ENCODE measurements at regions not wholly inside any gene's neighbourhood (a gene's known extent, or its start where the extent isn't known, plus 50 kb on each side); places are given as distances from the start of the nearest gene placed in this dataset.

DNA sequence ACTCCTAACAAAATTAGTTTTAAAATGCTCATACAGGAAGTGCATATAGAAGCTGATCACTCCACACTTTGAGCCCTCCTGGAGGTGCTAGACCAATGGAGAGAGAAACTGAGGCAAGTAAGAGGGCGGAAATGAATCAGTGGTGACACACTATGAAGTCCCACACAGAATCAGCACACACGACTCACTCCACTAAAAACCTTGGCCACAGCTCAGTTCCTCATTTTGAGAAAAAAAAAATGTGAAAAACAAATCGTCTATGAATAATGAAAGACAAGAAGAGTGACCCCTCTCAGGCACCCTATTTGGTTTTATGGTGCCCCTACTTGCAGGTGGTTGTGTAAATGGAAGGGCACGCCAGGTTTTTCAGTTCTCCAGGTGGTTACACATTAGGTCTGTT lies 675.1 kb upstream of the BRINP3 start:
- Histone ChIP-seq H3K9me3 (ENCODE audit: insufficient read depth, low read length, severe bottlenecking) (peaks cover 12% of the 10 kb centered on the region), H3K27ac (ENCODE audit: low read length) (no peak overlapping the region), H4K20me1 (ENCODE audit: insufficient read depth, low read length) (no peaks in the 10 kb centered on the region), H3K4me2 (ENCODE audit: insufficient read depth, low read length) (no peak overlapping the region), H3K4me1 (ENCODE audit: insufficient read depth, low read length) (peaks cover 4% of the 10 kb centered on the region; the same call in 1 of the 2 replicates), H2AFZ (ENCODE audit: low read depth, low read length) (peak overlapping the region; percentile 57), H3K36me3 (ENCODE audit: insufficient read depth, low read length) (no peaks in the 10 kb centered on the region), H3K79me2 (ENCODE audit: insufficient read depth, low read length) (no peaks in the 10 kb centered on the region), H3K4me3 (ENCODE audit: low read depth in 1 of 2, low read length in 2 of 2) (no peak overlapping the region), H3K27me3 (ENCODE audit: insufficient read depth, low read length, poor library complexity) (no peaks in the 10 kb centered on the region), H3K9ac (ENCODE audit: low read depth, low read length) (no peak overlapping the region)
- TF ChIP-seq EZH2 (IDR thresholded peaks at IDR 0.05; ENCODE audit: borderline replicate concordance, low read depth, low read length, severe bottlenecking) (no peak), CTCF (IDR thresholded peaks at IDR 0.05; ENCODE audit: borderline replicate concordance, extremely low read depth, low read length, poor library complexity, severe bottlenecking) (no peak)
- DNase-seq (no peak), ATAC-seq (ENCODE audit: insufficient read depth, low read depth) (no peak)

GRCh38 chr1:191155178-191155577 lies 677.5 kb upstream of the BRINP3 start:
- Histone ChIP-seq H3K9ac (ENCODE audit: low read depth, low read length) (no peak overlapping the region), H3K9me3 (ENCODE audit: insufficient read depth, low read length, severe bottlenecking) (peaks cover 15% of the 10 kb centered on the region), H3K79me2 (ENCODE audit: insufficient read depth, low read length) (no peaks in the 10 kb centered on the region), H4K20me1 (ENCODE audit: insufficient read depth, low read length) (no peaks in the 10 kb centered on the region), H3K4me1 (ENCODE audit: insufficient read depth, low read length) (peaks cover 4% of the 10 kb centered on the region; the same call in 1 of the 2 replicates), H3K4me2 (ENCODE audit: insufficient read depth, low read length) (no peak overlapping the region), H3K36me3 (ENCODE audit: insufficient read depth, low read length) (no peaks in the 10 kb centered on the region), H2AFZ (ENCODE audit: low read depth, low read length) (no peak overlapping the region; the same call in 1 of the 2 replicates), H3K4me3 (ENCODE audit: low read depth in 1 of 2, low read length in 2 of 2) (no peak overlapping the region), H3K27me3 (ENCODE audit: insufficient read depth, low read length, poor library complexity) (no peaks in the 10 kb centered on the region), H3K27ac (ENCODE audit: low read length) (no peak overlapping the region)
- no peak for DNase-seq
- ATAC-seq (ENCODE audit: insufficient read depth, low read depth) = no peak
- TF ChIP-seq EZH2 (IDR thresholded peaks at IDR 0.05; ENCODE audit: borderline replicate concordance, low read depth, low read length, severe bottlenecking) = no peak
- TF ChIP-seq CTCF (IDR thresholded peaks at IDR 0.05; ENCODE audit: borderline replicate concordance, extremely low read depth, low read length, poor library complexity, severe bottlenecking) = no peak

DNA sequence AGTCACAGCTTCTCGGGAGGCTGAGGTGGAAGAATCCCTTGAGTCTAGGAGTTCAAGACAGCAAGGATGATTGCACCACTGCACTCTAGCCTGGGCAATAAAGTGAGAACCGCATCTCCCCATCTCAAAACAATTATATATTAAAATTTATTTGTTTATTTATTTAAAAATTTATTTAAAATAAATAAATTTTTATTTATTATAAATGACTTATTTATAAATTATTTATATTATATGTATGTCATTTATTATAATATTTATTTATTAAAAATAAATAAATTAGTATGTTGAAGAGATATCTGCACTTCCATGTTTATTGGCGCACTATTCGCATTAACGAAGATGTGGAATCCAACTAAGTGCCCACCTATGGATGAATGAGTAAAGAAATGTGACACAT lies 683.2 kb upstream of the BRINP3 start:
- DNase-seq (no peak), ATAC-seq (ENCODE audit: insufficient read depth, low read depth) (no peak)
- Histone ChIP-seq H3K9me3 (ENCODE audit: insufficient read depth, low read length, severe bottlenecking) (peaks cover 3% of the 10 kb centered on the region), H3K4me2 (ENCODE audit: insufficient read depth, low read length) (no peak overlapping the region), H3K4me3 (ENCODE audit: low read depth in 1 of 2, low read length in 2 of 2) (no peak overlapping the region), H2AFZ (ENCODE audit: low read depth, low read length) (no peak overlapping the region), H3K79me2 (ENCODE audit: insufficient read depth, low read length) (no peaks in the 10 kb centered on the region), H3K9ac (ENCODE audit: low read depth, low read length) (no peak overlapping the region), H3K36me3 (ENCODE audit: insufficient read depth, low read length) (no peaks in the 10 kb centered on the region), H3K27me3 (ENCODE audit: insufficient read depth, low read length, poor library complexity) (no peaks in the 10 kb centered on the region), H3K27ac (ENCODE audit: low read length) (no peak overlapping the region), H3K4me1 (ENCODE audit: insufficient read depth, low read length) (no peaks in the 10 kb centered on the region), H4K20me1 (ENCODE audit: insufficient read depth, low read length) (no peaks in the 10 kb centered on the region)
- TF ChIP-seq EZH2 (IDR thresholded peaks at IDR 0.05; ENCODE audit: borderline replicate concordance, low read depth, low read length, severe bottlenecking) (no peak), CTCF (IDR thresholded peaks at IDR 0.05; ENCODE audit: borderline replicate concordance, extremely low read depth, low read length, poor library complexity, severe bottlenecking) (no peak)

DNA sequence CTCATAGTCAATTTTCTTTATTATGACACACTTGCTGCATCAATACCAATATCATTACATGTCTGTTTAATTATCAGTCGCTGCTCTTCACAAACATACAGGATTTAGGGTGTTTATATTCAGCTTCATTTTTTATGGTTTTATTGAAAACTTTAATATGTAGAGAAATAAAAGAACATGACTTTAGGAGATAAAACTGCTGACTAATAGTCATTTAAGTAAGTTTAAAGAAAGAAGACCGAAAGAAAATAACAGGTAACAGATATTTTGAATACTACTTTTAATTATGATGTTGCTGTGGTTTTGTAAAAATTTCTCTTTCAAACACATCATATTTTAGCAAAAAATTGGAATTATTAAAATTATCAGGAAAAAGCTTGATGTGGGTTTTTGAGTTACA lies 685.1 kb upstream of the BRINP3 start:
- no peak overlapping the region for H3K4me2 ChIP-seq (ENCODE audit: insufficient read depth, low read length)

More for the DNA sequence above, 685.1 kb upstream of the BRINP3 start:
- Histone ChIP-seq H3K27ac (ENCODE audit: low read length) (no peak overlapping the region), H2AFZ (ENCODE audit: low read depth, low read length) (no peak overlapping the region), H3K9ac (ENCODE audit: low read depth, low read length) (no peak overlapping the region), H3K4me3 (ENCODE audit: low read depth in 1 of 2, low read length in 2 of 2) (no peak overlapping the region), H3K27me3 (ENCODE audit: insufficient read depth, low read length, poor library complexity) (no peaks in the 10 kb centered on the region), H3K36me3 (ENCODE audit: insufficient read depth, low read length) (no peaks in the 10 kb centered on the region), H3K4me1 (ENCODE audit: insufficient read depth, low read length) (no peaks in the 10 kb centered on the region), H4K20me1 (ENCODE audit: insufficient read depth, low read length) (no peaks in the 10 kb centered on the region), H3K9me3 (ENCODE audit: insufficient read depth, low read length, severe bottlenecking) (peaks cover 3% of the 10 kb centered on the region), H3K79me2 (ENCODE audit: insufficient read depth, low read length) (no peaks in the 10 kb centered on the region)
- ATAC-seq (ENCODE audit: insufficient read depth, low read depth) = no peak
- no peak for DNase-seq
- no peak for TF ChIP-seq EZH2 (IDR thresholded peaks at IDR 0.05; ENCODE audit: borderline replicate concordance, low read depth, low read length, severe bottlenecking)
